GM12878 (cell line): ENCODE measurements at regions not wholly inside any gene's neighbourhood (a gene's known extent, or its start where the extent isn't known, plus 50 kb on each side); places are given as distances from the start of the nearest gene placed in this dataset.

Experiments
- JUND ChIP-seq: IDR thresholded peaks from 2 replicates; pipeline ENCODE4 v1.6.1; 2012; ENCODE audit warnings: low read depth, mild to moderate bottlenecking, low read length, improper control_type of control experiment, moderate library complexity
- NBN ChIP-seq: fragments of 450-650 bp; IDR thresholded peaks from 2 replicates; pipeline ENCODE4 v1.6.1; 2016
- POLR2A ChIP-seq: IDR thresholded peaks from 2 replicates; pipeline ENCODE4 v1.6.1; 2011; ENCODE audit warnings: low read depth, mild to moderate bottlenecking, low read length
- SUPT20H ChIP-seq: IDR thresholded peaks from 2 replicates; pipeline ENCODE4 v1.6.1; 2011; ENCODE audit warnings: low read depth, mild to moderate bottlenecking, low read length, moderate library complexity, borderline replicate concordance; ENCODE audit not compliant: control insufficient read depth
- TF ChIP-seq, protein P1 (sequence below), 3 experiments: IDR thresholded peaks in 2 of 3; conservative IDR thresholded peaks in 1 of 3; 2 replicates each; pipeline ENCODE4 v1.5.1; 2011; ENCODE audit warnings: low read depth in 3 of 3, low read length in 3 of 3, mild to moderate bottlenecking in 3 of 3, control low read depth in 2 of 3, moderate library complexity in 2 of 3, inconsistent platforms in 1 of 3, mixed read lengths in 1 of 3; ENCODE audit not compliant: control insufficient read depth in 2 of 3, insufficient read depth in 1 of 3; ENCODE audit errors: extremely low read depth in 1 of 3

GRCh38 chr6:62889240-62889639 is 322.0 kb upstream of the FKBP1C start:
- TF ChIP-seq JUND (no peak), NBN (no peak), SUPT20H (no peak), POLR2A (no peak)
- TF ChIP-seq, protein P1, sequence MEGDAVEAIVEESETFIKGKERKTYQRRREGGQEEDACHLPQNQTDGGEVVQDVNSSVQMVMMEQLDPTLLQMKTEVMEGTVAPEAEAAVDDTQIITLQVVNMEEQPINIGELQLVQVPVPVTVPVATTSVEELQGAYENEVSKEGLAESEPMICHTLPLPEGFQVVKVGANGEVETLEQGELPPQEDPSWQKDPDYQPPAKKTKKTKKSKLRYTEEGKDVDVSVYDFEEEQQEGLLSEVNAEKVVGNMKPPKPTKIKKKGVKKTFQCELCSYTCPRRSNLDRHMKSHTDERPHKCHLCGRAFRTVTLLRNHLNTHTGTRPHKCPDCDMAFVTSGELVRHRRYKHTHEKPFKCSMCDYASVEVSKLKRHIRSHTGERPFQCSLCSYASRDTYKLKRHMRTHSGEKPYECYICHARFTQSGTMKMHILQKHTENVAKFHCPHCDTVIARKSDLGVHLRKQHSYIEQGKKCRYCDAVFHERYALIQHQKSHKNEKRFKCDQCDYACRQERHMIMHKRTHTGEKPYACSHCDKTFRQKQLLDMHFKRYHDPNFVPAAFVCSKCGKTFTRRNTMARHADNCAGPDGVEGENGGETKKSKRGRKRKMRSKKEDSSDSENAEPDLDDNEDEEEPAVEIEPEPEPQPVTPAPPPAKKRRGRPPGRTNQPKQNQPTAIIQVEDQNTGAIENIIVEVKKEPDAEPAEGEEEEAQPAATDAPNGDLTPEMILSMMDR (IDR thresholded peaks at IDR 0.05 in 2 of 3, conservative IDR thresholded peaks at IDR 0.05 in 1 of 3; ENCODE audit: control insufficient read depth in 2 of 3, extremely low read depth in 1 of 3, insufficient read depth in 1 of 3, low read depth in 3 of 3, low read length in 3 of 3): no peak
